K562 (cell line): ENCODE measurements at regions not wholly inside any gene's neighbourhood (a gene's known extent, or its start where the extent isn't known, plus 50 kb on each side); places are given as distances from the start of the nearest gene placed in this dataset.
A peak's percentile ranks its signal among the peaks of the same experiment; 100 is the strongest.

Source experiments
- ATAC-seq: fragments of 200-7000 bp; cut with Tn5 transposase; 3 replicates; pipeline ENCODE4 v1.9.1; 2020; ENCODE audit warnings: moderate library complexity
- BruUV-seq: library from RNA; stranded (reverse); fragments of 400-500 nt; replicated peaks from 2 replicates; lab custom pipeline; 2021; lab: Mats Ljungman, UMichigan
- CTCF ChIA-PET: fragments of 300-600 bp; formaldehyde crosslinking; extraction: SDS; loops from one replicate; lab custom pipeline; 2021; ENCODE audit warnings: low intra/inter-chr PET ratio; lab: Yijun Ruan, JAX
- POLR2A ChIA-PET: fragments of 300-600, 350-650 bp; sonication (Branson Sonifier 250); formaldehyde crosslinking; extraction: SDS; loops from one replicate; lab custom pipeline; 2021; ENCODE audit warnings: antibody characterized with exemption, inconsistent platforms; lab: Yijun Ruan, JAX
- DNase-seq, 4 experiments: peaks; one replicate each; pipeline versions ENCODE4 v3.0.0 to v3.0.0-alpha.2; 2011 to 2018; ENCODE audit warnings: low spot score in 3 of 4, mixed read lengths in 3 of 4; ENCODE audit errors: extremely low read depth in 1 of 4
- FAIRE-seq: peaks from 2 replicates; lab custom pipeline; 2011; peaks lifted over from hg19 to GRCh38; lab: Jason Lieb, UNC
- H2AFZ ChIP-seq: 2 replicates; pipeline ENCODE4 v1.6.0; 2011; ENCODE audit warnings: low read depth, low read length, control low read depth, inconsistent platforms
- H3K27ac ChIP-seq: fragments of 200-600 bp; 3 replicates; pipeline ENCODE4 v1.8.0; 2011; ENCODE audit warnings: low read depth, mild to moderate bottlenecking, control low read depth, inconsistent platforms, low read length, moderate library complexity, mixed read lengths; ENCODE audit errors: extremely low read depth
- H3K27me3 ChIP-seq, 2 experiments: fragments of 300-600 bp in 1 of 2; 2 replicates in 1 of 2; 3 replicates in 1 of 2; pipeline versions ENCODE4 v1.6.0 to v1.8.0; 2011; ENCODE audit warnings: inconsistent platforms in 2 of 2, low read length in 2 of 2, mild to moderate bottlenecking in 1 of 2, mixed read lengths in 1 of 2, moderate library complexity in 1 of 2; ENCODE audit not compliant: control insufficient read depth in 2 of 2, insufficient read depth in 2 of 2
- H3K36me3 ChIP-seq: fragments of 300-600 bp; 3 replicates; pipeline ENCODE4 v1.8.0; 2011; ENCODE audit warnings: mild to moderate bottlenecking, low read length, inconsistent platforms; ENCODE audit not compliant: control insufficient read depth, insufficient read depth
- H3K4me1 ChIP-seq, 2 experiments: fragments of 200-600 bp in 1 of 2; replicated peaks in 1 of 2; 2 replicates in 1 of 2; 3 replicates in 1 of 2; pipeline versions ENCODE4 v1.5.1 to v1.8.0; 2011; ENCODE audit warnings: inconsistent platforms in 2 of 2, low read length in 2 of 2, mild to moderate bottlenecking in 1 of 2, mixed read lengths in 1 of 2, moderate library complexity in 1 of 2; ENCODE audit not compliant: control insufficient read depth in 2 of 2, insufficient read depth in 2 of 2
- H3K4me2 ChIP-seq: 2 replicates; pipeline ENCODE4 v1.6.1; 2011; ENCODE audit warnings: low read length, control low read depth, inconsistent platforms, mixed read lengths; ENCODE audit not compliant: insufficient read depth
- H3K4me3 ChIP-seq: fragments of 200-600 bp; sonication (generic), shearing (Covaris generic); 2 replicates; pipeline ENCODE4 v1.5.1; 2016; ENCODE audit warnings: control low read depth, inconsistent platforms
- H3K79me2 ChIP-seq: fragments of 200-600 bp; 3 replicates; pipeline ENCODE4 v1.8.0; 2011; ENCODE audit warnings: low read length, inconsistent platforms; ENCODE audit not compliant: control insufficient read depth, insufficient read depth
- H3K9ac ChIP-seq, 2 experiments: 2 replicates each; pipeline versions ENCODE4 v1.6.0 to v1.6.1; 2011; ENCODE audit warnings: low read depth in 2 of 2, low read length in 2 of 2, control low read depth in 1 of 2, inconsistent platforms in 1 of 2, mild to moderate bottlenecking in 1 of 2, mixed read lengths in 1 of 2; ENCODE audit not compliant: insufficient read depth in 1 of 2
- H3K9me1 ChIP-seq: one replicate; pipeline ENCODE4 v1.6.0; 2011; ENCODE audit warnings: inconsistent platforms, mild to moderate bottlenecking, low read length, moderate library complexity; ENCODE audit not compliant: control insufficient read depth, insufficient read depth
- H3K9me3 ChIP-seq: replicated peaks from 2 replicates; pipeline ENCODE4 v1.5.1; 2011; ENCODE audit warnings: low read depth, low read length, inconsistent platforms; ENCODE audit not compliant: control insufficient read depth, insufficient read depth
- H4K20me1 ChIP-seq: replicated peaks from 2 replicates; pipeline ENCODE4 v1.6.1; 2011; ENCODE audit warnings: low read length, inconsistent platforms, mixed read lengths; ENCODE audit not compliant: control insufficient read depth, insufficient read depth
- C11orf30 ChIP-seq: fragments of 450-650 bp; IDR thresholded peaks from 2 replicates; pipeline ENCODE4 v1.6.1; 2016; ENCODE audit warnings: low read depth, mild to moderate bottlenecking
- L3MBTL2 ChIP-seq: fragments of 450-650 bp; IDR thresholded peaks from 2 replicates; pipeline ENCODE4 v1.6.1; 2016; ENCODE audit warnings: mild to moderate bottlenecking, moderate library complexity
- MAFG ChIP-seq: fragments of 450-650 bp; conservative IDR thresholded peaks from 2 replicates; pipeline ENCODE4 v1.6.1; 2016; ENCODE audit warnings: missing genetic modification characterization, missing compliant biosample characterization
- PRMT5 ChIP-seq: sonication (generic); formaldehyde crosslinking; IDR thresholded peaks from 2 replicates; pipeline ENCODE4 v1.5.0; 2020; ENCODE audit warnings: missing genetic modification reagents
- THRAP3 ChIP-seq: fragments of 450-650 bp; IDR thresholded peaks from 2 replicates; pipeline ENCODE4 v1.6.1; 2016; ENCODE audit warnings: mild to moderate bottlenecking, inconsistent platforms, borderline replicate concordance
- ZNF316 ChIP-seq: fragments of 450-650 bp; IDR thresholded peaks from 2 replicates; pipeline ENCODE4 v1.6.1; 2016
- WGBS: fragments of 100-300 bp; shearing (Covaris generic); methylation state at CpG from one replicate; pipeline ENCODE4 v1.1.6; 2016; ENCODE audit warnings: low coverage, mixed read lengths; ENCODE audit not compliant: insufficient coverage; ENCODE audit errors: missing lambda C conversion rate; 5-methylcytosine and 5-hydroxymethylcytosine counted together
- in situ Hi-C: fragments of 300-500 bp; cut with MboI; formaldehyde crosslinking; loops from 4 replicates; pipeline ENCODE4 v1.15.0; 2018; ENCODE audit warnings: inconsistent platforms, mixed read lengths
- intact Hi-C: fragments of 100-400 bp; cut with micrococcal nuclease; formaldehyde crosslinking; loops from 2 replicates; pipeline ENCODE4 v1.14.2; 2022

DNA sequence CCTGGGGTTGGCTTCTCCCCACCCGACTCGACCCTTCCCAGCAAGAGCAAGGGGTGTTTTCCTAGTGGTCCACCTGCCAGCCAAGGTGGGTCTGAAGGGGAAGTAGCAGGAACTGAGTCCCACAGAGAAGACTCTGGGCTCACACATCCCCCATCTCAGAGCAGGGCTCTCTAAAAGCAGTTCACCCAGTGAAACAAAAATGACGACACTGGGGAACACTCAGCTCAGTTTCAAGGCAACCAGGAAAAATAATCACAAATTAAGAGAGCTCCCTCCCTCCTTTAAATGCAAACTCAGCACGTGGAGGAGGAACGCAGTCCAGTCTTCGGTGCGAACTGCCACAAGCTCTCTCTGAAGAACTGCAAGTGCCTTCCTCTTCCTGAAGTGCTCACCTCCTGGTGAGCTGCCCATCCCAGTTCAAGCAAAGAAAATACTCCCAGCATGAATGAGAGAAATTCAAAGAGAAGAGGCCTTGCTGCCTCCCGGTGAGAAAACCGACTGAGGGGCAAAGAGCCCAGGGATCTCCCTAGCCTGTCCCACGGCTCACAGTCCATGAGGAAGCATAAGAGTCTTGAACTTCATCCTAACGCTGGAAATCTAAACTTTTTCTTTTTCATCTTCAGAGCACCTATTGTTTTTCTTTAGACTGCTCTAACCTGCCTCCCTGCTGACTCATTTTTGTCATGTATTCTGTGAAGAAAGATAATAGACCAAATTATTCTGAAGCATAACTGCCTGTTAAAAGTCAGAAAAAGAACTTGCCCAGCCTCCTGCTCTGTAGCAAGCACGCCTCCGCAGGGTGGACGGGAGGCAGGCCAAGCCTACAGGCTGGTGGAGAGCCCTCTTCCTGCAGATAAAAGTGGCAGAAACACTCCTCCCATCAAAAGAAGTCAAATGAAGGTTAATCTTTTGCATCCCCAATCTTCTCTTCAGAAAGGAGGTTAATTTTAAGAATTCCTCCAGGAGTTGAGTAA lies 281.4 kb downstream of the HHIPL2 start:
- ChIA-PET CTCF (no interaction called here), POLR2A (no interaction called here)
- H2AFZ ChIP-seq, result peak overlapping the region; percentile 56
- BruUV-seq, result no TSS peak
- intact Hi-C loops, result no loop called here
- peak; percentile 47 for TF ChIP-seq ZNF316
- TF ChIP-seq PRMT5 (CRISPR knock-in tag), result no peak
- TF ChIP-seq MAFG (tag), result peak; percentile 35; the same call in 1 of the 2 replicates
- no peak for TF ChIP-seq THRAP3
- TF ChIP-seq L3MBTL2, result peak; percentile 34; the same call in 1 of the 2 replicates
- TF ChIP-seq C11orf30, result peak; percentile 24; the same call in 1 of the 2 replicates
- no peaks in the 10 kb centered on the region for H3K27me3 ChIP-seq
- no peaks in the 10 kb centered on the region for H3K79me2 ChIP-seq
- FAIRE-seq, result no peak
- H3K9me1 ChIP-seq, result no peaks in the 10 kb centered on the region
- peak; percentile 62 for ATAC-seq
- no peak overlapping the region for H3K9ac ChIP-seq
- H3K9me3 ChIP-seq, result no peaks in the 10 kb centered on the region
- H3K4me3 ChIP-seq, result no peak overlapping the region
- no peak overlapping the region for H3K27ac ChIP-seq
- H3K4me2 ChIP-seq, result no peak overlapping the region; the same call in 1 of the 2 replicates
- 0% methylated on average over 14 of the region's 14 CpGs for WGBS
- no peaks in the 10 kb centered on the region for H3K4me1 ChIP-seq
- no peaks in the 10 kb centered on the region for H3K36me3 ChIP-seq
- peak in 1 of 4 experiments; percentile 11 for DNase-seq
- H4K20me1 ChIP-seq, result no peaks in the 10 kb centered on the region
- in situ Hi-C loops, result no loop called here
